GM12865 (cell line): ENCODE measurements at regions not wholly inside any gene's neighbourhood (a gene's known extent, or its start where the extent isn't known, plus 50 kb on each side); places are given as distances from the start of the nearest gene placed in this dataset.

Experiments
- DNase-seq: peaks from one replicate; pipeline ENCODE4 v3.0.0; 2010; ENCODE audit warnings: low read depth
- H3K4me3 ChIP-seq: 2 replicates; pipeline ENCODE4 v1.5.1; 2011; ENCODE audit warnings: mild to moderate bottlenecking, low read depth, low read length, control low read depth
- CTCF ChIP-seq: IDR thresholded peaks from 2 replicates; pipeline ENCODE4 v1.5.1; 2011; ENCODE audit warnings: low read length, control low read depth, low read depth, inconsistent platforms; ENCODE audit not compliant: insufficient read depth; ENCODE audit errors: missing control alignments

GRCh38 chr15:87763837-87764236, 492.7 kb downstream of the NTRK3 start:
- DNase-seq: no peak
- no peak for TF ChIP-seq CTCF
- H3K4me3 ChIP-seq: no peak overlapping the region

GRCh38 chr15:87761736-87762509, 494.6 kb downstream of the NTRK3 start:
- TF ChIP-seq CTCF: no peak
- no peak for DNase-seq
- no peak overlapping the region for H3K4me3 ChIP-seq

- H3K4me3 ChIP-seq: no peak overlapping the region
- TF ChIP-seq CTCF: no peak
- no peak for DNase-seq
Measured at GRCh38 chr15:87760547-87761314, 495.8 kb downstream of the NTRK3 start.

GRCh38 chr15:87758794-87759418, 497.6 kb downstream of the NTRK3 start:
- TF ChIP-seq CTCF: no peak
- H3K4me3 ChIP-seq: no peak overlapping the region
- no peak for DNase-seq

- no peak overlapping the region for H3K4me3 ChIP-seq
- no peak for DNase-seq
- no peak for TF ChIP-seq CTCF
Measured at GRCh38 chr15:87757084-87757483, 499.5 kb downstream of the NTRK3 start.

- TF ChIP-seq CTCF: no peak
- no peak for DNase-seq
- no peak overlapping the region for H3K4me3 ChIP-seq
Measured at GRCh38 chr15:87756072-87756471, 500.5 kb downstream of the NTRK3 start.
